ENCODE measurements at regions not wholly inside any gene's neighbourhood (a gene's known extent, or its start where the extent isn't known, plus 50 kb on each side); places are given as distances from the start of the nearest gene placed in this dataset.

GRCh38 chr7:135840591-135840990 is 92.0 kb upstream of the FAM180A start:
- Histone ChIP-seq H2AFZ (ENCODE audit: low read depth, low read length) (no peak overlapping the region), H3K9ac (replicated peaks; ENCODE audit: extremely low read depth, insufficient read depth, low read length) (no peak overlapping the region), H3K36me3 (ENCODE audit: control insufficient read depth in 2 of 2, extremely low read depth in 1 of 2, insufficient read depth in 2 of 2, low read length in 2 of 2) (no peaks in the 10 kb centered on the region), H3K27me3 (ENCODE audit: control insufficient read depth in 2 of 2, insufficient read depth in 2 of 2, low read length in 2 of 2) (peaks cover 0 to 3% of the 10 kb centered on the region in 2 experiments), H3K4me1 (ENCODE audit: control insufficient read depth, extremely low read depth, insufficient read depth, low read length) (no peaks in the 10 kb centered on the region), H3K9me1 (replicated peaks; ENCODE audit: control insufficient read depth, extremely low read depth, insufficient read depth, low read length) (no peaks in the 10 kb centered on the region), H3K9me3 (replicated peaks; ENCODE audit: control insufficient read depth, insufficient read depth, low read length) (no peaks in the 10 kb centered on the region), H3K79me2 (ENCODE audit: control insufficient read depth, insufficient read depth, low read length) (no peaks in the 10 kb centered on the region), H3K4me3 (replicated peaks in 1 of 3; ENCODE audit: insufficient read depth in 1 of 3, low read depth in 1 of 3, low read length in 3 of 3) (no peak overlapping the region), H4K20me1 (replicated peaks; ENCODE audit: control insufficient read depth, extremely low read depth, insufficient read depth, low read length) (no peaks in the 10 kb centered on the region), H3K27ac (ENCODE audit: insufficient read depth, low read depth, low read length) (no peak overlapping the region), H3K4me2 (ENCODE audit: insufficient read depth, low read length) (no peak overlapping the region)
- intact Hi-C loops (cut with micrococcal nuclease) (no loop called here), dilution Hi-C loops (cut with MboI; ENCODE audit: extremely low pct_ligation_motif_present, low sequenced_read_pairs) (no loop called here)
- TF ChIP-seq EZH2 (IDR thresholded peaks at IDR 0.05; ENCODE audit: borderline replicate concordance, low read depth, low read length, severe bottlenecking) (no peak), JUN (IDR thresholded peaks at IDR 0.05; ENCODE audit: borderline replicate concordance, insufficient read depth, insufficient read length, low read depth) (no peak), FOS (IDR thresholded peaks at IDR 0.05; ENCODE audit: borderline replicate concordance, insufficient read depth, low read length) (no peak), CTCF (IDR thresholded peaks at IDR 0.05; ENCODE audit: extremely low read depth in 1 of 2, insufficient read depth in 1 of 2, low read depth in 1 of 2, low read length in 2 of 2) (no peak), POLR2A (IDR thresholded peaks at IDR 0.05; ENCODE audit: low read depth, low read length) (no peak), POLR2AphosphoS5 (IDR thresholded peaks at IDR 0.05; ENCODE audit: insufficient read depth, low read depth, low read length) (no peak), MYC (IDR thresholded peaks at IDR 0.05; ENCODE audit: low read depth, low read length) (no peak)
- no peak for DNase-seq (ENCODE audit: low read depth, low spot score)
- no TSS peak for BruUV-seq (replicated peaks)
- no peak for FAIRE-seq
- ChIA-PET CTCF (no interaction called here), POLR2A (no interaction called here)

GRCh38 chr7:135837675-135838074 is 89.1 kb upstream of the FAM180A start:
- CTCF ChIA-PET = no interaction called here
- no peak overlapping the region for H3K27ac ChIP-seq (ENCODE audit: insufficient read depth, low read depth, low read length)
- peaks cover 0 to 3% of the 10 kb centered on the region in 2 experiments for H3K27me3 ChIP-seq (ENCODE audit: control insufficient read depth in 2 of 2, insufficient read depth in 2 of 2, low read length in 2 of 2)
- no peak overlapping the region for H2AFZ ChIP-seq (ENCODE audit: low read depth, low read length)
- H4K20me1 ChIP-seq (replicated peaks; ENCODE audit: control insufficient read depth, extremely low read depth, insufficient read depth, low read length) = no peaks in the 10 kb centered on the region
- H3K9me3 ChIP-seq (replicated peaks; ENCODE audit: control insufficient read depth, insufficient read depth, low read length) = no peaks in the 10 kb centered on the region
- H3K9me1 ChIP-seq (replicated peaks; ENCODE audit: control insufficient read depth, extremely low read depth, insufficient read depth, low read length) = no peaks in the 10 kb centered on the region
- no peak overlapping the region for H3K4me2 ChIP-seq (ENCODE audit: insufficient read depth, low read length)
- no peak overlapping the region for H3K4me3 ChIP-seq (replicated peaks in 1 of 3; ENCODE audit: insufficient read depth in 1 of 3, low read depth in 1 of 3, low read length in 3 of 3)
- no peaks in the 10 kb centered on the region for H3K4me1 ChIP-seq (ENCODE audit: control insufficient read depth, extremely low read depth, insufficient read depth, low read length)
- H3K9ac ChIP-seq (replicated peaks; ENCODE audit: extremely low read depth, insufficient read depth, low read length) = no peak overlapping the region
- intact Hi-C loops (cut with micrococcal nuclease) (no loop called here), dilution Hi-C loops (cut with MboI; ENCODE audit: extremely low pct_ligation_motif_present, low sequenced_read_pairs) (no loop called here)
- FAIRE-seq = no peak
- BruUV-seq (replicated peaks) = no TSS peak
- TF ChIP-seq MYC (IDR thresholded peaks at IDR 0.05; ENCODE audit: low read depth, low read length) (no peak), POLR2A (IDR thresholded peaks at IDR 0.05; ENCODE audit: low read depth, low read length) (no peak), EZH2 (IDR thresholded peaks at IDR 0.05; ENCODE audit: borderline replicate concordance, low read depth, low read length, severe bottlenecking) (no peak), FOS (IDR thresholded peaks at IDR 0.05; ENCODE audit: borderline replicate concordance, insufficient read depth, low read length) (no peak), GATA2 (IDR thresholded peaks at IDR 0.05; ENCODE audit: insufficient read depth, insufficient read length, low read depth, low read length) (no peak), JUN (IDR thresholded peaks at IDR 0.05; ENCODE audit: borderline replicate concordance, insufficient read depth, insufficient read length, low read depth) (no peak), CTCF (IDR thresholded peaks at IDR 0.05; ENCODE audit: extremely low read depth in 1 of 2, insufficient read depth in 1 of 2, low read depth in 1 of 2, low read length in 2 of 2) (no peak), MAX (IDR thresholded peaks at IDR 0.05; ENCODE audit: insufficient read depth, insufficient read length) (no peak), POLR2AphosphoS5 (IDR thresholded peaks at IDR 0.05; ENCODE audit: insufficient read depth, low read depth, low read length) (no peak)
- no peaks in the 10 kb centered on the region for H3K79me2 ChIP-seq (ENCODE audit: control insufficient read depth, insufficient read depth, low read length)
- DNase-seq (ENCODE audit: low read depth, low spot score) = no peak
- POLR2A ChIA-PET = no interaction called here
- H3K36me3 ChIP-seq (ENCODE audit: control insufficient read depth in 2 of 2, extremely low read depth in 1 of 2, insufficient read depth in 2 of 2, low read length in 2 of 2) = no peaks in the 10 kb centered on the region
